ENCODE measurements at regions not wholly inside any gene's neighbourhood (a gene's known extent, or its start where the extent isn't known, plus 50 kb on each side); places are given as distances from the start of the nearest gene placed in this dataset.

DNA sequence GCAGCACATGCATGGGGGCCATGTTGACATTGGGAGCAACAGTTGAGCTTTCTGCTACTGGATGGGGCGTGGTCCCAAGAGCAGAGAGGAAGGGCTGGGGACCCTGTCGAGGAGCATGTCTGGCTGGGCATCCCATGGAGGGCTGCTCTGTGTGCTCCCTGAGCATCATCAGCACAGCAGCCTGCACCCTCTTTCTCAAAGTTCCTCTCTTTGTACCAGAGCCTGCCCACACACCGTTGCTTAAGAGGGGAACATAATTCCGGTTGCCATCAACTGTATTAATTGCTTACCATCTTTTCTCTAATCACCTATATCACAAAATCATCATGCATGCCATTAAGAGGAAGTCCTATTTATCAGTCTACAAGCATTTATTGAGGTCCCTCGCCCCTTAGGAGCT lies 55.2 kb upstream of the DIRAS2 start:
- Histone ChIP-seq H3K9ac (ENCODE audit: low read length) (no peak overlapping the region), H3K36me3 (ENCODE audit: control insufficient read depth in 1 of 2, insufficient read depth in 2 of 2, low read length in 2 of 2) (no peaks in the 10 kb centered on the region), H3K4me3 (replicated peaks in 1 of 2; ENCODE audit: low read depth in 1 of 2, low read length in 2 of 2) (no peak overlapping the region), H3K79me2 (ENCODE audit: insufficient read depth, low read length) (no peaks in the 10 kb centered on the region), H4K20me1 (ENCODE audit: insufficient read depth) (no peaks in the 10 kb centered on the region), H3K27ac (ENCODE audit: low read depth, low read length) (no peak overlapping the region), H3K4me1 (ENCODE audit: control insufficient read depth in 1 of 2, insufficient read depth in 2 of 2, low read length in 2 of 2) (no peaks in the 10 kb centered on the region), H3K27me3 (ENCODE audit: insufficient read depth, low read length) (peaks cover 25% of the 10 kb centered on the region), H2AFZ (ENCODE audit: low read depth, low read length, poor library complexity, severe bottlenecking) (no peak overlapping the region), H3K9me2 (ENCODE audit: insufficient read depth) (no peaks in the 10 kb centered on the region), H3K4me2 (ENCODE audit: low read length) (no peak overlapping the region), H3K9me3 (ENCODE audit: control insufficient read depth in 1 of 2, insufficient read depth in 1 of 2, low read depth in 1 of 2, low read length in 2 of 2) (no peaks in the 10 kb centered on the region)
- ChIA-PET CTCF (no interaction called here), POLR2A (no interaction called here), RAD21 (ENCODE audit: low non-redundant PET in 1 of 2, low total read pairs in 2 of 2, uncharacterized antibody in 2 of 2, unreplicated experiment in 2 of 2) (no interaction called here)
- ATAC-seq (no peak), DNase-seq (ENCODE audit: low read depth, low spot score) (no peak)
- no peak for TF ChIP-seq YY1 (IDR thresholded peaks at IDR 0.05; ENCODE audit: extremely low read depth, insufficient replicate concordance, low read depth, low read length)
- TF ChIP-seq ZFX (IDR thresholded peaks at IDR 0.05): no peak
- no peak for TF ChIP-seq ELF1 (IDR thresholded peaks at IDR 0.05; ENCODE audit: borderline replicate concordance, low read depth)
- no peak for TF ChIP-seq CEBPB (IDR thresholded peaks at IDR 0.05; ENCODE audit: low read depth)
- no peak for TF ChIP-seq POLR2A (IDR thresholded peaks at IDR 0.05; ENCODE audit: borderline replicate concordance, extremely low read depth, insufficient read depth, insufficient read length)
- no peak for TF ChIP-seq FOSL1 (IDR thresholded peaks at IDR 0.05; ENCODE audit: low read depth)
- no peak for TF ChIP-seq EGR1 (IDR thresholded peaks at IDR 0.05; ENCODE audit: low read depth)
- TF ChIP-seq CBX3 (IDR thresholded peaks at IDR 0.05; ENCODE audit: low read depth): no peak
- no peak for TF ChIP-seq SRF (IDR thresholded peaks at IDR 0.05; ENCODE audit: low read depth)
- no peak for TF ChIP-seq ZNF274 (IDR thresholded peaks at IDR 0.05; ENCODE audit: low read depth, low read length)
- no peak for TF ChIP-seq EZH2phosphoT487 (IDR thresholded peaks at IDR 0.05; ENCODE audit: borderline replicate concordance)
- TF ChIP-seq, protein P1, sequence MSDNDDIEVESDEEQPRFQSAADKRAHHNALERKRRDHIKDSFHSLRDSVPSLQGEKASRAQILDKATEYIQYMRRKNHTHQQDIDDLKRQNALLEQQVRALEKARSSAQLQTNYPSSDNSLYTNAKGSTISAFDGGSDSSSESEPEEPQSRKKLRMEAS (IDR thresholded peaks at IDR 0.05): no peak
- TF ChIP-seq, protein P2, sequence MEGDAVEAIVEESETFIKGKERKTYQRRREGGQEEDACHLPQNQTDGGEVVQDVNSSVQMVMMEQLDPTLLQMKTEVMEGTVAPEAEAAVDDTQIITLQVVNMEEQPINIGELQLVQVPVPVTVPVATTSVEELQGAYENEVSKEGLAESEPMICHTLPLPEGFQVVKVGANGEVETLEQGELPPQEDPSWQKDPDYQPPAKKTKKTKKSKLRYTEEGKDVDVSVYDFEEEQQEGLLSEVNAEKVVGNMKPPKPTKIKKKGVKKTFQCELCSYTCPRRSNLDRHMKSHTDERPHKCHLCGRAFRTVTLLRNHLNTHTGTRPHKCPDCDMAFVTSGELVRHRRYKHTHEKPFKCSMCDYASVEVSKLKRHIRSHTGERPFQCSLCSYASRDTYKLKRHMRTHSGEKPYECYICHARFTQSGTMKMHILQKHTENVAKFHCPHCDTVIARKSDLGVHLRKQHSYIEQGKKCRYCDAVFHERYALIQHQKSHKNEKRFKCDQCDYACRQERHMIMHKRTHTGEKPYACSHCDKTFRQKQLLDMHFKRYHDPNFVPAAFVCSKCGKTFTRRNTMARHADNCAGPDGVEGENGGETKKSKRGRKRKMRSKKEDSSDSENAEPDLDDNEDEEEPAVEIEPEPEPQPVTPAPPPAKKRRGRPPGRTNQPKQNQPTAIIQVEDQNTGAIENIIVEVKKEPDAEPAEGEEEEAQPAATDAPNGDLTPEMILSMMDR (IDR thresholded peaks at IDR 0.05 in 2 of 3, conservative IDR thresholded peaks at IDR 0.05 in 1 of 3; ENCODE audit: borderline replicate concordance in 1 of 3, insufficient read depth in 1 of 3, low read depth in 2 of 3, low read length in 2 of 3): no peak
- TF ChIP-seq, protein P3, sequence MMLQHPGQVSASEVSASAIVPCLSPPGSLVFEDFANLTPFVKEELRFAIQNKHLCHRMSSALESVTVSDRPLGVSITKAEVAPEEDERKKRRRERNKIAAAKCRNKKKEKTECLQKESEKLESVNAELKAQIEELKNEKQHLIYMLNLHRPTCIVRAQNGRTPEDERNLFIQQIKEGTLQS (IDR thresholded peaks at IDR 0.05): no peak
- TF ChIP-seq SP1 (IDR thresholded peaks at IDR 0.05; ENCODE audit: low read depth): no peak
- no peak for TF ChIP-seq JUND (IDR thresholded peaks at IDR 0.05)
- TF ChIP-seq, protein P4, sequence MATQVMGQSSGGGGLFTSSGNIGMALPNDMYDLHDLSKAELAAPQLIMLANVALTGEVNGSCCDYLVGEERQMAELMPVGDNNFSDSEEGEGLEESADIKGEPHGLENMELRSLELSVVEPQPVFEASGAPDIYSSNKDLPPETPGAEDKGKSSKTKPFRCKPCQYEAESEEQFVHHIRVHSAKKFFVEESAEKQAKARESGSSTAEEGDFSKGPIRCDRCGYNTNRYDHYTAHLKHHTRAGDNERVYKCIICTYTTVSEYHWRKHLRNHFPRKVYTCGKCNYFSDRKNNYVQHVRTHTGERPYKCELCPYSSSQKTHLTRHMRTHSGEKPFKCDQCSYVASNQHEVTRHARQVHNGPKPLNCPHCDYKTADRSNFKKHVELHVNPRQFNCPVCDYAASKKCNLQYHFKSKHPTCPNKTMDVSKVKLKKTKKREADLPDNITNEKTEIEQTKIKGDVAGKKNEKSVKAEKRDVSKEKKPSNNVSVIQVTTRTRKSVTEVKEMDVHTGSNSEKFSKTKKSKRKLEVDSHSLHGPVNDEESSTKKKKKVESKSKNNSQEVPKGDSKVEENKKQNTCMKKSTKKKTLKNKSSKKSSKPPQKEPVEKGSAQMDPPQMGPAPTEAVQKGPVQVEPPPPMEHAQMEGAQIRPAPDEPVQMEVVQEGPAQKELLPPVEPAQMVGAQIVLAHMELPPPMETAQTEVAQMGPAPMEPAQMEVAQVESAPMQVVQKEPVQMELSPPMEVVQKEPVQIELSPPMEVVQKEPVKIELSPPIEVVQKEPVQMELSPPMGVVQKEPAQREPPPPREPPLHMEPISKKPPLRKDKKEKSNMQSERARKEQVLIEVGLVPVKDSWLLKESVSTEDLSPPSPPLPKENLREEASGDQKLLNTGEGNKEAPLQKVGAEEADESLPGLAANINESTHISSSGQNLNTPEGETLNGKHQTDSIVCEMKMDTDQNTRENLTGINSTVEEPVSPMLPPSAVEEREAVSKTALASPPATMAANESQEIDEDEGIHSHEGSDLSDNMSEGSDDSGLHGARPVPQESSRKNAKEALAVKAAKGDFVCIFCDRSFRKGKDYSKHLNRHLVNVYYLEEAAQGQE (IDR thresholded peaks at IDR 0.05; ENCODE audit: low read depth): no peak
- no peak for TF ChIP-seq SIN3A (IDR thresholded peaks at IDR 0.05; ENCODE audit: low read depth)
- TF ChIP-seq, protein P5, sequence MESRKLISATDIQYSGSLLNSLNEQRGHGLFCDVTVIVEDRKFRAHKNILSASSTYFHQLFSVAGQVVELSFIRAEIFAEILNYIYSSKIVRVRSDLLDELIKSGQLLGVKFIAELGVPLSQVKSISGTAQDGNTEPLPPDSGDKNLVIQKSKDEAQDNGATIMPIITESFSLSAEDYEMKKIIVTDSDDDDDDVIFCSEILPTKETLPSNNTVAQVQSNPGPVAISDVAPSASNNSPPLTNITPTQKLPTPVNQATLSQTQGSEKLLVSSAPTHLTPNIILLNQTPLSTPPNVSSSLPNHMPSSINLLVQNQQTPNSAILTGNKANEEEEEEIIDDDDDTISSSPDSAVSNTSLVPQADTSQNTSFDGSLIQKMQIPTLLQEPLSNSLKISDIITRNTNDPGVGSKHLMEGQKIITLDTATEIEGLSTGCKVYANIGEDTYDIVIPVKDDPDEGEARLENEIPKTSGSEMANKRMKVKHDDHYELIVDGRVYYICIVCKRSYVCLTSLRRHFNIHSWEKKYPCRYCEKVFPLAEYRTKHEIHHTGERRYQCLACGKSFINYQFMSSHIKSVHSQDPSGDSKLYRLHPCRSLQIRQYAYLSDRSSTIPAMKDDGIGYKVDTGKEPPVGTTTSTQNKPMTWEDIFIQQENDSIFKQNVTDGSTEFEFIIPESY (IDR thresholded peaks at IDR 0.05; ENCODE audit: extremely low read depth, insufficient replicate concordance, low read length): no peak
- TF ChIP-seq POLR2AphosphoS5 (IDR thresholded peaks at IDR 0.05; ENCODE audit: low read depth, low read length): no peak
- intact Hi-C loops (cut with micrococcal nuclease): no loop called here
- no TSS peak for BruUV-seq (replicated peaks)

Measured in HCT116 (cell line).